ENCODE measurements at regions not wholly inside any gene's neighbourhood (a gene's known extent, or its start where the extent isn't known, plus 50 kb on each side); places are given as distances from the start of the nearest gene placed in this dataset.

GRCh38 chr9:11646831-11647230 is 1034.0 kb upstream of the PTPRD start:
- TF ChIP-seq CTCF (IDR thresholded peaks at IDR 0.05; ENCODE audit: poor library complexity) (no peak), EZH2 (IDR thresholded peaks at IDR 0.05; ENCODE audit: borderline replicate concordance) (no peak), EZH2phosphoT487 (IDR thresholded peaks at IDR 0.05; ENCODE audit: low read depth, severe bottlenecking, unreplicated experiment) (no peak)

Measured in hepatocyte (in vitro differentiated cells).